ENCODE measurements at regions not wholly inside any gene's neighbourhood (a gene's known extent, or its start where the extent isn't known, plus 50 kb on each side); places are given as distances from the start of the nearest gene placed in this dataset.

DNA sequence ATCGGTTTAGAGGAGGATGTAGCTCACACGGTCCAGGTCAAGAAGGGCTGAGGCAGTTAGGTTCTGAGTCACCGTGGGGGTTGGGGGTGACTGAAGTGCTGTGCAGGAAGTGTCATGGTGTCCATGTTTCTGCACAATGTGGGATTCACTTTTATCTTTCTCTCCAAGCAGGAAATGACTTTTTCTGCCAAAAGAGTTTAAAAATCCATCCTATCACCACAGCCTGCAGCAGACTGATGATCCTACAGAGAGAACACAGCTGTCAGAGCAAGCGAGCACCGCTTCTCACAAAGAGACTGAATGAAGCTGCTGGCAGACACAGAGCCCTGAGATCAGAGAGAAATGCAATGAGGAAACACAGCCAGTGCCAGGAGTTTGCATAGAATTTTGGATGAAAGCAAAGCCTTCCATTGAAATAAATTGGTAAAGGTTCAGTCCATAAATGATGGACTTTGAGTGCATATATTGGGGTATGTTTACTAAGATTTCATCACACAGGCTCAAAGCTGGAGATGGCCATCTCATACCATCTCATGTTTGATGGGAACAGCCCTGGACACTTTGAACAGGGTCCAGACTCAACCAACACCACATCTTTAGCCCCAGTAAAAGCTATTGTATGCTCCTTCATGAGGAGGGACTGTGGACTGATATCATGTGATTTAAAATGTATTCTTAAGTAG is 213.9 kb upstream of the FBXL7 start (continued):
- no peak for TF ChIP-seq SIX5 (IDR thresholded peaks at IDR 0.05; ENCODE audit: low read depth, low read length)

All from H1 (cell line).